HG02798 (cell line): ENCODE measurements at regions not wholly inside any gene's neighbourhood (a gene's known extent, or its start where the extent isn't known, plus 50 kb on each side); places are given as distances from the start of the nearest gene placed in this dataset.
"Not testable (repeated sequence)": the region's sequence is repeated elsewhere in the genome, so short reads cannot be mapped to it uniquely, and the experiment has no call there.

Experiments used
- ATAC-seq: cut with Tn5 transposase; IDR thresholded peaks from one replicate; pipeline ENCODE4 v1.9.1; 2021; ENCODE audit warnings: mild to moderate bottlenecking; ENCODE audit not compliant: unreplicated experiment, poor library complexity

DNA sequence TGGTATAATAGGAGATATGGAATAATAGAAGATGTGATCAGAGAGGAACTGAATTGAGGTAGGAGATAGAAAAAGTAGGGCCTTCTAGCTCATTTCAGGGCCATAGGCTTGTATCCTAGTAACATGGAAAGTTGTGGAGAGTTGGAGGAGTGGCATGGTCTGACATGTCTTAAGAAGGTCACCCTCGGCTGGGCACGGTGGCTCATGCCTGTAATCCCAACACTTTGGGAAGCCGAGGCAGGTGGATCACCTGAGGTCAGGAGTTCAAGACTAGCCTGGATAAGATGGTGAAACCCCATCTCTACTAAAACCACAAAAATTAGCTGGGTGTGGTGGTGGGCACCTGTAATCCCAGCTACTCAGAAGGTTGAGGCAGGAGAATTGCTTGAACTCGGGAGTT lies 550.3 kb upstream of the CDH2 start:
- ATAC-seq, result not testable (repeated sequence)

DNA sequence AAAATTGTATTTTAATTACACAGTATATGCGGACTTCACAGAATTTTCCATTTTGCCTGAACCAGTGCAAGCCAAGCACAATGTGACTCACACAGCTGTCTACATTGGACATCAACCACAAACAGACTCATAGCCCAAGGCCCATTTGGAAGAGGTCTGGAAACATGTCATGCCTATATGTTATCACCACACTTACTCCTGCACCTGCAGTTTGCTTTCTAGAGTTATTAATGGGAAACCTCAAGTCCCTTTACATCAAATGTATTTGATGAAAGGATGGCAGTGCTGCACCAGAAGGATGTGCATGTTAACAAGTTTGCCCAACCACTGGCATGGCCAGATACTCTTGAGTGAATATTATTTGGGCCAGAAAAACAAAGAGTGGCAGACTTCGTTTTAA lies 548.9 kb upstream of the CDH2 start:
- no peak for ATAC-seq

DNA sequence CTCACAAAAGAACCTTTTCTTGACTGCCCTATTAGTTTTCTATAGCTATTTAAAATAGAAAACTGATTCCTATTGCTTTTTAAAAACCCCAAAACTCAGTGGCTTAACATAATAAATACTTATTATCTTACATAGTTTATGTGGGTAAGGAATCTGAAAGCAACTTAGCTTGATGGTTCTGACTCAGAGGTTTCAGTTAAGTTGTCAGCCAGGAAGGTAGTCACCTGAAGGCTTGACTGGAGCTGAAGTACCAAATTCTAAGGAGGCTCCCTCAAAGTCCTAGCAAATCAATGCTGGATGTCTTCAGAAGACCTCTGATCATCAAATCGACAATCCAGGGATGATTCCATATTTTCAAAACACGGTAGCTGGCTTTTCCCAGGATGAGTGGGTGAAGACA lies 546.6 kb upstream of the CDH2 start:
- ATAC-seq, result no peak

DNA sequence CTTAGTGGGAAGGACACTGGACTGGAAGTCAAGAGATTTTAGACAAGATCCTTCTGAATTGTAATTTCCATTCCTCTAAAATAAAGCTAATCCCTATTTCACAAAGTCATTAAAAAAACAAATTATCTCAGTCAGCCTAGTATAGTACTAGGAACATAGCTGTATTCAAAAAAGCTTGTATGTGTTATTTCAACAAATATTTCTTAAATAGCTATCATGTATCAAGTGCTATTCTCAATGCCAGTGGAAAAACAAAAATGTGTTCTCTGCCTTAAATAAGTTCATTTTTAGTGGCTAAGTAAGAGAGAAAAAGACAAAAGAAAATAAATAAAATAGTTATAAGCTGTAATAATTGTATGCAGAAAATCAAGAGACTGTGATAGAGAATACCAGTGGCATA lies 541.8 kb upstream of the CDH2 start:
- no peak for ATAC-seq

DNA sequence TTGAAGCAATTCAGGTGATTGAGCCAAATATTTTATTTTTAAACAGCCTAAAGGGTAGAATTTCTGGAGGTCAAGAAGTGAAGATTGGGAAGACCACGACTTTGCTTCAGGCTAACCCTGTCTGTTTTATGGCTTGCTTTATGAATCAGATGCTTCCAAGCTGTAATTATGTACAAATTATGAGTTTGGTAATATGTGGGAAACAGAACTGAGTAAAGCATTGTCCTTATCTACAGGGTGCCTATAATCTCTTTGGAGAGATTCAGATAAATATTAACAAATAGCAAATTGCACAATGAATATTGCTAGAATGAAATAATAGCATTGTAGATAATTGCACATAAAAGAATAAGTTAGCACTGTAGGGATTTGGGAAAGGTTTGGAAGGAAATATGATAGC lies 539.4 kb upstream of the CDH2 start:
- ATAC-seq, result no peak

DNA sequence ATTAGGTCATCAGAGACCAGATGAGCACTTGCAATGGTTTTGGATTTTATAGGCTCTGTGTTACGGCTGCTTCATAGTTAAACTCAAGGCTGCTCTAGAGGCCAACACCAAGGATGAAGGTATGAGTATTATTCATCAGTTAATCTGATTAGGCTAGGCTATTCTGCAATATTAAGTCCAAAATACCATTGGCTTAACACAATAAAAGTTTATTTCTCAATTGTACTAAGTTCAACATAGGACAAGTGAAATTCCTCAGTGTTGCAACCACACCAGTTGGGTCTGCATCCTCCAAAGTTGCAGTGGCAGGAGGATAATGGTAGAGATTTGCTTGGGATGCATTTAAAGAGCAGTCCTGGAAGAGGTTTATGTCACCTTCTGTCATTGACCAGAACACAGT lies 538.3 kb upstream of the CDH2 start:
- no peak for ATAC-seq

- ATAC-seq, result no peak
Observed at GRCh38 chr18:28714498-28714897, 537.6 kb upstream of the CDH2 start.

DNA sequence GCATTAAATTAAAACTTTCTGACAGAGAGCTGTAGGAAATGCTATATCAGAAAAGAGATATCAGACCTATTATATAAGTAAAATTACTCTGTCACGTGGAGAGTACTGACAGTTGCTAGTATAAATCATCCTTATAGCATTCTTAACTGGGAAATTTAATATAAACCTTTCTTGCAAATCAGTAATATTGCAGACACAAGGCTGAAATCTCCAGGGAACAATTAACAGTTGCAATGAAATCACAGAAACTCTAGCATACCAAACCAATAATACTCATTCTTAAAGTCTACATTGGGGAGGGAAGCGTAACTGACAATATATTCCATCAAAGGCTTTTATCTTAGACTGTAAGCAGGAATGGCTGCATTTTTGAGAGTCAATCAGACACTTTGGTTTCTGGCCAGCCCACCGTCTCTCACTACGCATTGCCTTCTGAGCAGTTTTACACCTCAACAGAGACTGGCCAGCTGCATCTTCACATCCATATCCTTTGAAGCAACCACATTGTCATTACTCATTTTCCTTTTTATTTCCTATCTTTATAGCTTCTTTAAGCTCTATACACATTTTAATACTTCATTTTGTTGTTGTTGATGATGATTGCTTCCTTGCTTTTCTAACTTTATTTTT lies 536.0 kb upstream of the CDH2 start:
- ATAC-seq, result no peak

DNA sequence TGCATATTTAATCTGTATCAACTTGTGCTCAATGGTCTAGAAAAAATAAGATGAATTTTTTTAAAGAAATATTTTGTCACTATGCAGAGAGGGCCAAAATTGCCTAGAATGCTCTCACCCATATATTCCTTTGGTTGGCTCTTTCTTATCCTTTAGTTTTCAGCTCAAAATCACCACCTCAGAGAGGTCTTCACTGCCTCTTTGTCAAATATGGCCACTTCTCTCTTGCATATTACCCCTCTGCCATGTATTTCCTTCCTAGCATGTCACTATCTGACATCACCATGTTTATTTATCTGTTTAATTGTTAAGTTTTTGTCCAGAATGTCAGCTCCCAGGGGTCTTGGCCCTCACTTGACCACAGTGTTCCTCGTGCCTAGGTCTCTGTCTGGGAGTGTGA lies 535.2 kb upstream of the CDH2 start:
- no peak for ATAC-seq

DNA sequence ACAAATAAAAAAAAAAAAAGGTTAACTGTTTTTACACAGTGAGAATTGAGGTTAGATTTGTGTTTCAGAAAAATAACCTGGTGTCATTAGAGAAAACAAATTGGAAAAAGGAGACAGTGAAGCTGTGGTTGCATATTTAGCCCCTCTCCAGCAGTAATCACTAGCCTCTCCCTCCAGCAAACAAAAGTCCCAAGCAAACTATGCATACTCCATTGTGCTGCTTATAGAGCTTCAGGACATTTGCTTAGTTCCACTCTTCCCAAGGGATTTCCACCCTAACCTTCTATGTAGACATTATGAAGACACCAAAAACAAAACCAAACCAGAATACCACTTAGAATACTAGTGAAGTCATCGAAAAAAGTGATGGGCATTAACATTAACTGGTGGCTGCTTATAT lies 534.2 kb upstream of the CDH2 start:
- no peak for ATAC-seq

DNA sequence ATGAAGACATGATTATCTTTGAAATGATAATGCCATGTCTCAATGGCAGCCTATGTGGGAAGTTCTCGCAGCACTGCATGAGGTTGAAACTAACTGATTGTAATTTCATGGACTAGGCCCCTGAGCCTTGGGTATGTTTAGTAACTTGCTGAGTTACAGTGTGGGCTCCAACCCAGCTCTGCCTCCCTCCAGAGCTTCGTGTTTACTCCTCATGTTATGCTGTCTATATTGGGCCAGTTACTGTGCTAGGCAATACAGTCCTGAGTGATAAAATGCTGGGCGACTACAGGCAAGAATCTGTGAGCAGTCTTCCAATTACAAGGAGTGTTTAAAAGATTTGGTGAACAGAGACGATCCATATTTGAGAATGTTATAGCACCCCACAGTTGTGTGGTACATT lies 530.1 kb upstream of the CDH2 start:
- ATAC-seq, result no peak

DNA sequence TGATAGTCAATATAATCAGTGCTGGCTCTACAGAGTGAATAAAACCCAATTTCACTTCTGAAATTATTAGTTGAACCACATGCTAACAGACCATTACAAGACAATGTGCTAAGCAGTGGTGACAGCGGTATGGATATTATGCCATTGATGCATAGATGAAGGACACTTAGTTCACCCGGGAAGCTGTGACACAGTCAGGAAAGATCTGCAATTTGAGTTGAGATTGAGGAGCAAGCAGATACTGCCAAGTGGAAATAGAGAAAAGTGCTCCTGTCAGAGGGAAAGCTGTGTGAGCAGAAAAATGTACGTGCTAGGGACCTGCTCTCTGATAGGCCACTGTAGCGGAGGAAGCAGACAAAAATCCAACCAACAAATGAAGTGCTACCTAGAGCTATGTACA lies 529.5 kb upstream of the CDH2 start:
- no peak for ATAC-seq

GRCh38 chr18:28705482-28705881 lies 528.6 kb upstream of the CDH2 start:
- ATAC-seq, result no peak

DNA sequence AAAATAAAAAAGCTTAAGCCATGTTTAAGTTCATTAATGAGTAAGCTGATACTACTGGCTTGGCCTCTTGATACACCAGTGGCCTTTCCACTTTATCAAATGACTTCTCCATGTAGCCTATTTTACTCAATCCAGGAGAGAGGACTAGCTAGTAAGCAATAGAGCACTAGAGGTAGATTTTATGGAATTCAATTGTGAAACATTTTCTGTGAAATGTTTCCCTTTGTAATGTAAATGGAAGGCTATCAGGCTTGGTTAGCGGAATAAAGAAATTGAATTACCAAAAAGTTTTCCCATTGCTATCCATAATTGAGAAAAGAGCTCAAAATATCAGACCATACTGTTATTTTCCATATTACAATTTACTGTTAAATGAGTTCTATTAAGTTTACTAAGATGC lies 515.4 kb upstream of the CDH2 start:
- no peak for ATAC-seq

DNA sequence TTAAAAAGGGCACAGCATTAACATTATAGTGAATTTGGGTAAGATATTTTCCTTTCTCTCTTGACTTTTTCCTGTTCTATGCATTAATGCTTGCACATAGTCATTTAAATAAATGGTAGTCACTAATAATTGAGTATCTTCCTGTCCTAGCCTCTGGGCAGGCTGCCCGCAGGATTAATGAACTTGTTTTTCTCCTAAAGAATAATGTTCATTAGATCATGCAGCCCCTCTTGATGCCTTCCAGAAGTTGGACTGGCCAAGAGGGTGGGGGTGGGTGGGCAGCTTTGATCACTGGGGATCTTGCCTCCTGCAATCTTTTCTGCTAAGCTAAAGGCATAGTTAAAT lies 514.5 kb upstream of the CDH2 start:
- ATAC-seq, result no peak

DNA sequence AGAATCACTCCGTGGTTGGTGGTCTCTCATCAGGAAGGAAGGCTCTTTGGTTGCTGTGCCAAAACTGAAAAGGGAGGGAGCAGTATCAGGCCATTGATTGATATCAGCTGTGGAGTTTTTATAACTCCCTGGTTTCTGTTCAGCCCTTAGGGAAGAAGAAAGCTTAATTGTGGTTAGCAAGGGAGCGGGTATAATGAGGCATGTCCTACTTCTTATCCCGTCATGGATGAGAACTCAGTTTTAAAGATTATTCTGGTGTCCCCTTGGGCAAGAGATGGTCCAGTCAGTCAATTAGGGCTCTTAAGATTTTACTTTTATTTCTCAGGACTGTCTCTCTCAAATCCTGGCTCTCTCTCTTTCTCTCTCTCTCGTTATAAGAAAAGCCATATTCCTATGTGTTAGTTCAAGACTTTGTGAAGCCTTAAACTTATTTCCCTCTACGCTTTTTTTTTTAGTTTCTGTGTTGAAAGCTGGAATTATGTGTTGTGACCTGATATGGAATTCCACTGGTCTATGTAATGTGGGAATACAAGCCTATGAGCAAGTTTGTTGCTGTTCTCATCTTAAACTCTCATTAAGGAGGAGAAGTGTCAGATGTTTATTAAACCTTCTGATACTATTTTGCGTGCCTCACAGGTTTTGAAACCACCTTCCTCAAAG lies 514.0 kb upstream of the CDH2 start:
- no peak for ATAC-seq

DNA sequence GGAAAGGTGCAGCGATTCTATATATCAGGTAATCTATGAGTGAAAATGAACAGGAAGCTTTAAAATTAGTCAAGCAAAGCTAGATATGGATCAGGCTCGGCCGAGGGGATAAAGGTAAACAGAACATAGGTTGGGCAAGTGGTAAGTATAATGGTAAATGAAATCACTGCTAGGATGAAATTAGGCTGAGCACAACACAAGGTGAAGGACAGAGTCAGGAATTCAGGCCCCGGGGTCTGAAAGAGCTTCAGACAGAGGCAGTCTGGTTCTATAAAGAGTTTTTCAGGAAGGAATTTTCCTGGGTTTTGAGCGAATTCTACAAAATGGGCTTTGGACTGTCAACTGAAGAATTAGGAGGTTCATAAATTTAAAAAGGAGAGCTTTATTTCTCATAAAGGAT lies 513.2 kb upstream of the CDH2 start:
- ATAC-seq, result no peak

DNA sequence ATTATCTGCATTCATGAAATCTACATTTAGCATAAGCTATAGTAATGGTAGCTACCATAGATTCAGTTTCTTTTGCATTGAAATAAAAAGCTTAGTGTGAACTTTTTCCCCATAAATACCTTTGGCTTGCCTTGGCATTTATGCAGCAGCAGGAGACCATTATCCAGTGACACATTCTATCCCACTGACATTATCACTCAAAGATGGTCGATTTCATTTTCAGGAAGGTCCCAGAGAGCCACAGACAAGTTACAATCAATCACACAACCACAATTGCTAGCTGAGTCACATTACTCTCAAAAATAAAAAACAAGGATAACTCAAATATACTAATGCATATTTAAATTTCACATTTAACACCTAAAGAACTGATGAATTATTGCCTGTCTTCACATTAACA lies 512.7 kb upstream of the CDH2 start:
- ATAC-seq, result no peak

- no peak for ATAC-seq
Observed at GRCh38 chr18:28684746-28685355, 507.9 kb upstream of the CDH2 start.

- ATAC-seq, result no peak
Observed at GRCh38 chr18:28682912-28683311, 506.0 kb upstream of the CDH2 start.

GRCh38 chr18:28669165-28669564 lies 492.2 kb upstream of the CDH2 start:
- no peak for ATAC-seq

DNA sequence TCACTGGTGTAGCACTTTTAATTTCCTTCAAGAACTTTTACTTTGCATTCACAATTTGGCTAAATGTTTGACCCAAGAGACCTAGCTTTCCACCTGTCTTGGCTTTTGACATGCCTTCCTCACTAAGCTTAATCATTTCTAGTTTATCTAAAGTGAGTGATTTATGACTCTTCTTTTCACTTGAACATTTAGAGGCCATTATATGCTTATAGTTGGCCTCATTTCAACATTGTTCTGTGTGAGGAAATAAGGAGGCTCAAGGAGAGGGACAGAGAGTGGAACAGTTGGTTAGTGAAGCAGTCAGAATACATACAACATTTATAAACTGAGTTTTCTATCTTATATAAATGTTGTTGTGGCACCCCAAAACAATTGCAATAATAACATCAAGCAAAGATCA lies 489.3 kb upstream of the CDH2 start:
- ATAC-seq, result no peak
